H1 (cell line): ENCODE measurements at regions not wholly inside any gene's neighbourhood (a gene's known extent, or its start where the extent isn't known, plus 50 kb on each side); places are given as distances from the start of the nearest gene placed in this dataset.

Experiments used
- CTCF ChIA-PET: fragments of 300-600 bp; sonication (Branson Sonifier 250); formaldehyde crosslinking; loops from one replicate; lab custom pipeline; 2021; ENCODE audit not compliant: partially characterized antibody; lab: Charles Lee
- POLR2A ChIA-PET: fragments of 300-600 bp; sonication (Branson Sonifier 250); formaldehyde crosslinking; loops from one replicate; lab custom pipeline; 2021; ENCODE audit warnings: inconsistent platforms; ENCODE audit not compliant: partially characterized antibody; lab: Charles Lee
- DNase-seq, 2 experiments: peaks; one replicate each; pipeline versions ENCODE4 v3.0.0 to v3.0.0-alpha.2; 2010 to 2022; ENCODE audit warnings: low spot score in 2 of 2, low read depth in 1 of 2, mixed read lengths in 1 of 2
- FAIRE-seq: peaks from 2 replicates; lab custom pipeline; 2011; peaks lifted over from hg19 to GRCh38; lab: Jason Lieb, UNC
- H2AFZ ChIP-seq: 2 replicates; pipeline ENCODE4 v1.8.1; 2012; ENCODE audit warnings: low read length, inconsistent platforms
- H2AK5ac ChIP-seq: 2 replicates; pipeline ENCODE4 v1.6.1; 2013; ENCODE audit warnings: low read depth, low read length
- H2BK120ac ChIP-seq: replicated peaks from 2 replicates; pipeline ENCODE3; 2013; ENCODE audit warnings: low read depth, low read length, inconsistent platforms
- H2BK12ac ChIP-seq: 2 replicates; pipeline ENCODE4 v1.6.1; 2013; ENCODE audit warnings: low read depth, low read length
- H2BK15ac ChIP-seq: 2 replicates; pipeline ENCODE4 v1.6.1; 2013; ENCODE audit warnings: low read length
- H2BK20ac ChIP-seq: 2 replicates; pipeline ENCODE4 v1.6.1; 2013; ENCODE audit warnings: low read length
- H2BK5ac ChIP-seq: 2 replicates; pipeline ENCODE4 v1.6.1; 2013; ENCODE audit warnings: low read depth, low read length
- H3K14ac ChIP-seq: 2 replicates; pipeline ENCODE4 v1.6.1; 2013; ENCODE audit warnings: inconsistent platforms; ENCODE audit not compliant: insufficient read length
- H3K18ac ChIP-seq: 2 replicates; pipeline ENCODE4 v1.6.1; 2013; ENCODE audit warnings: low read length; ENCODE audit errors: extremely low read depth
- H3K23ac ChIP-seq: 2 replicates; pipeline ENCODE4 v1.6.1; 2013; ENCODE audit warnings: inconsistent platforms; ENCODE audit not compliant: insufficient read length
- H3K23me2 ChIP-seq: 2 replicates; pipeline ENCODE4 v1.6.1; 2013; ENCODE audit warnings: low read depth, low read length
- H3K27ac ChIP-seq: 2 replicates; pipeline ENCODE4 v1.6.1; 2011; ENCODE audit warnings: low read depth, low read length, inconsistent platforms
- H3K27me3 ChIP-seq, 4 experiments: replicated peaks in 1 of 4; 1 replicate in 1 of 4; 2 replicates in 3 of 4; pipeline versions ENCODE4 v1.6.1 to v1.8.1; 2011 to 2013; ENCODE audit warnings: low read length in 3 of 4, mild to moderate bottlenecking in 3 of 4, inconsistent platforms in 2 of 4, mixed read lengths in 2 of 4, moderate library complexity in 1 of 4; ENCODE audit not compliant: control insufficient read depth in 3 of 4, insufficient read depth in 3 of 4; ENCODE audit errors: extremely low read depth in 1 of 4
- H3K36me3 ChIP-seq, 4 experiments: 2 replicates each; pipeline versions ENCODE4 v1.6.1 to v1.8.1; 2011 to 2013; ENCODE audit warnings: mild to moderate bottlenecking in 4 of 4, low read length in 3 of 4, moderate library complexity in 2 of 4, control low read depth in 1 of 4, inconsistent platforms in 1 of 4; ENCODE audit not compliant: insufficient read depth in 4 of 4, control insufficient read depth in 2 of 4
- H3K4ac ChIP-seq: replicated peaks from 2 replicates; pipeline ENCODE3; 2013; ENCODE audit warnings: low read length, low read depth, mixed read lengths, inconsistent platforms; ENCODE audit not compliant: insufficient read length
- H3K4me1 ChIP-seq, 4 experiments: replicated peaks in 1 of 4; 1 replicate in 1 of 4; 2 replicates in 3 of 4; pipeline versions ENCODE4 v1.6.1 to v1.8.1; 2011 to 2013; ENCODE audit warnings: low read length in 3 of 4, inconsistent platforms in 2 of 4, mixed read lengths in 1 of 4; ENCODE audit not compliant: insufficient read depth in 4 of 4, control insufficient read depth in 3 of 4
- H3K4me2 ChIP-seq, 2 experiments: 2 replicates each; pipeline versions ENCODE4 v1.6.1 to v1.8.1; 2011 to 2013; ENCODE audit warnings: low read depth in 2 of 2, low read length in 2 of 2, control low read depth in 1 of 2, inconsistent platforms in 1 of 2, mild to moderate bottlenecking in 1 of 2; ENCODE audit not compliant: insufficient read depth in 1 of 2
- H3K4me3 ChIP-seq, 4 experiments: fragments of 200-600, 300-600 bp in 1 of 4; sonication (generic), shearing (Covaris generic), sonication (Bioruptor Twin) in 1 of 4; 2 replicates each; pipeline versions ENCODE4 v1.5.1 to v1.8.1; 2011 to 2016; ENCODE audit warnings: low read length in 4 of 4, low read depth in 3 of 4, control low read depth in 2 of 4, inconsistent platforms in 2 of 4, mild to moderate bottlenecking in 2 of 4, mixed read lengths in 1 of 4, moderate library complexity in 1 of 4; ENCODE audit not compliant: insufficient read depth in 2 of 4; ENCODE audit errors: extremely low read depth in 1 of 4
- H3K56ac ChIP-seq: replicated peaks from 2 replicates; pipeline ENCODE3; 2013; ENCODE audit warnings: low read depth, mild to moderate bottlenecking, mixed read lengths, low read length, inconsistent platforms; ENCODE audit not compliant: insufficient read length
- H3K79me1 ChIP-seq: 2 replicates; pipeline ENCODE4 v1.6.1; 2013; ENCODE audit warnings: low read depth, low read length, control low read depth
- H3K79me2 ChIP-seq, 2 experiments: 2 replicates each; pipeline versions ENCODE4 v1.6.1 to v1.8.1; 2012 to 2013; ENCODE audit warnings: low read length in 2 of 2, mild to moderate bottlenecking in 2 of 2, inconsistent platforms in 1 of 2; ENCODE audit not compliant: insufficient read depth in 2 of 2, control insufficient read depth in 1 of 2
- H3K9ac ChIP-seq, 4 experiments: replicated peaks in 1 of 4; 1 replicate in 1 of 4; 2 replicates in 3 of 4; pipeline versions ENCODE4 v1.6.1 to v1.8.1; 2011 to 2013; ENCODE audit warnings: low read depth in 3 of 4, low read length in 3 of 4, control low read depth in 2 of 4, mild to moderate bottlenecking in 2 of 4, moderate library complexity in 2 of 4, inconsistent platforms in 1 of 4; ENCODE audit errors: extremely low read depth in 1 of 4
- H3K9me3 ChIP-seq, 2 experiments: 2 replicates each; pipeline versions ENCODE4 v1.6.1 to v1.8.1; 2012 to 2013; ENCODE audit warnings: mild to moderate bottlenecking in 2 of 2, moderate library complexity in 2 of 2, control low read depth in 1 of 2, inconsistent platforms in 1 of 2, low read depth in 1 of 2, low read length in 1 of 2, mixed read lengths in 1 of 2; ENCODE audit not compliant: insufficient read depth in 2 of 2
- H4K20me1 ChIP-seq, 2 experiments: replicated peaks in 1 of 2; 2 replicates each; pipeline versions ENCODE3 to v1.8.1; 2011 to 2013; ENCODE audit warnings: inconsistent platforms in 2 of 2, low read length in 2 of 2, mild to moderate bottlenecking in 1 of 2; ENCODE audit not compliant: insufficient read depth in 2 of 2, control insufficient read depth in 1 of 2
- H4K5ac ChIP-seq: 2 replicates; pipeline ENCODE4 v1.6.1; 2013; ENCODE audit warnings: low read length, low read depth, mixed read lengths, inconsistent platforms; ENCODE audit not compliant: insufficient read length
- H4K8ac ChIP-seq: 2 replicates; pipeline ENCODE4 v1.8.0; 2013; ENCODE audit warnings: mild to moderate bottlenecking, moderate library complexity, low read length, inconsistent platforms; ENCODE audit not compliant: insufficient read depth; ENCODE audit errors: extremely low read depth
- H4K91ac ChIP-seq: replicated peaks from 2 replicates; pipeline ENCODE3; 2013; ENCODE audit warnings: low read length, mixed read lengths, inconsistent platforms; ENCODE audit not compliant: insufficient read length
- CREB1 ChIP-seq: IDR thresholded peaks from 2 replicates; pipeline ENCODE4 v1.6.1; 2012; ENCODE audit warnings: inconsistent platforms
- E2F6 ChIP-seq: IDR thresholded peaks from 2 replicates; pipeline ENCODE4 v1.6.1; 2012; ENCODE audit warnings: inconsistent platforms
- KDM5A ChIP-seq: fragments of 200-600 bp; IDR thresholded peaks from 2 replicates; pipeline ENCODE4 v1.7.1; 2012; ENCODE audit warnings: mild to moderate bottlenecking, low read length, inconsistent platforms, mixed read lengths
- MAX ChIP-seq: IDR thresholded peaks from 2 replicates; pipeline ENCODE4 v1.6.1; 2012; ENCODE audit warnings: inconsistent platforms
- SIN3A ChIP-seq, 2 experiments: IDR thresholded peaks in 1 of 2; conservative IDR thresholded peaks in 1 of 2; 2 replicates each; pipeline ENCODE4 v1.6.1; 2011 to 2012; ENCODE audit warnings: low read length in 2 of 2, improper control_type of control experiment in 1 of 2, low read depth in 1 of 2, mild to moderate bottlenecking in 1 of 2
- SIRT6 ChIP-seq: IDR thresholded peaks from one replicate; pipeline ENCODE4 v1.7.1; 2012; ENCODE audit warnings: low read length, inconsistent platforms
- SRF ChIP-seq: IDR thresholded peaks from 2 replicates; pipeline ENCODE4 v1.6.1; 2011; ENCODE audit warnings: mild to moderate bottlenecking, low read depth, low read length, moderate library complexity
- WGBS, 2 experiments: shearing (Covaris generic) in 1 of 2; methylation state at CpG; one replicate each; pipeline versions ENCODE4 v1.1.6 to v1.1.7; 2013 to 2015; ENCODE audit warnings: low lambda C conversion rate in 2 of 2, mixed read lengths in 2 of 2, inconsistent platforms in 1 of 2, low coverage in 1 of 2, missing lambda C conversion rate in 1 of 2; ENCODE audit not compliant: insufficient replicate concordance in 2 of 2, insufficient coverage in 1 of 2, insufficient read length in 1 of 2; ENCODE audit errors: extremely low coverage in 1 of 2, missing lambda C conversion rate in 1 of 2; 5-methylcytosine and 5-hydroxymethylcytosine counted together

GRCh38 chr10:44593952-44594351 is 209.1 kb upstream of the CXCL12 start:
- Histone ChIP-seq H2BK15ac (no peak overlapping the region), H3K27me3 (no peaks in the 10 kb centered on the region), H2AFZ (peak overlapping the region; percentile 67), H3K18ac (no peak overlapping the region), H3K4me3 (no peak overlapping the region), H3K23me2 (no peaks in the 10 kb centered on the region), H3K27ac (no peak overlapping the region), H3K4ac (no peak overlapping the region), H3K4me1 (peaks cover 0 to 4% (median 1%) of the 10 kb centered on the region in 4 experiments; a peak in 1 of 7 replicates), H4K20me1 (no peaks in the 10 kb centered on the region), H3K9me3 (no peaks in the 10 kb centered on the region), H3K36me3 (no peaks in the 10 kb centered on the region), H3K56ac (no peak overlapping the region), H2BK20ac (no peak overlapping the region), H2BK120ac (no peak overlapping the region), H4K5ac (no peak overlapping the region), H3K79me2 (no peaks in the 10 kb centered on the region), H4K91ac (no peak overlapping the region), H2AK5ac (no peak overlapping the region), H2BK12ac (no peak overlapping the region), H3K9ac (no peak overlapping the region), H3K4me2 (no peak overlapping the region), H3K14ac (no peak overlapping the region), H3K79me1 (no peaks in the 10 kb centered on the region), H4K8ac (no peak overlapping the region), H3K23ac (no peak overlapping the region), H2BK5ac (no peak overlapping the region)
- DNase-seq = no peak
- ChIA-PET POLR2A (no interaction called here), CTCF (interaction anchor here (0.7 to 1.3 kb wide), 3 partner anchors 13 to 226 kb away, joined by 3 to 4 read pairs (median 3); no protein-coding TSS in a partner anchor)
- FAIRE-seq = no peak
- TF ChIP-seq CREB1 = no peak
- no peak for TF ChIP-seq KDM5A
- no peak for TF ChIP-seq SIRT6
- no peak for TF ChIP-seq SRF
- no peak for TF ChIP-seq SIN3A (conservative IDR thresholded peaks at IDR 0.05 in 1 of 2, IDR thresholded peaks at IDR 0.05 in 1 of 2; ENCODE audit: low read depth in 1 of 2, low read length in 2 of 2)
- no peak for TF ChIP-seq E2F6
- no peak for TF ChIP-seq MAX
- 83% methylated on average over 7 of the region's 7 CpGs; no CpG with 5 or more reads in 1 of the 2 experiments for WGBS, 2 experiments
